WERI-Rb-1 (cell line): ENCODE measurements at regions not wholly inside any gene's neighbourhood (a gene's known extent, or its start where the extent isn't known, plus 50 kb on each side); places are given as distances from the start of the nearest gene placed in this dataset.

Experiments
- DNase-seq: peaks from one replicate; pipeline ENCODE4 v3.0.0-alpha.2; 2020
- H3K27ac ChIP-seq: fragments of 250-450 bp; sonication (Bioruptor Pico); 2 replicates; pipeline ENCODE4 v1.5.1; 2020; ENCODE audit warnings: mild to moderate bottlenecking, moderate library complexity
- H3K27me3 ChIP-seq: fragments of 250-450 bp; sonication (Bioruptor Pico); 2 replicates; pipeline ENCODE4 v1.5.1; 2021; ENCODE audit warnings: mild to moderate bottlenecking, low read depth, moderate library complexity; ENCODE audit not compliant: insufficient read depth, severe bottlenecking
- H3K36me3 ChIP-seq: fragments of 250-450 bp; sonication (Bioruptor Pico); 2 replicates; pipeline ENCODE4 v1.5.1; 2020; ENCODE audit warnings: mild to moderate bottlenecking, moderate library complexity
- H3K4me3 ChIP-seq: 2 replicates; pipeline ENCODE4 v1.5.1; 2011; ENCODE audit warnings: low read depth, mild to moderate bottlenecking, control low read depth, low read length
- H3K9me3 ChIP-seq: fragments of 250-450 bp; sonication (Bioruptor Pico); 2 replicates; pipeline ENCODE4 v1.5.1; 2021; ENCODE audit warnings: mild to moderate bottlenecking, moderate library complexity; ENCODE audit not compliant: severe bottlenecking
- TF ChIP-seq, protein P1 (sequence below): IDR thresholded peaks from 2 replicates; pipeline ENCODE4 v1.5.1; 2011; ENCODE audit warnings: low read depth, mild to moderate bottlenecking, control low read depth, inconsistent platforms, low read length

DNA sequence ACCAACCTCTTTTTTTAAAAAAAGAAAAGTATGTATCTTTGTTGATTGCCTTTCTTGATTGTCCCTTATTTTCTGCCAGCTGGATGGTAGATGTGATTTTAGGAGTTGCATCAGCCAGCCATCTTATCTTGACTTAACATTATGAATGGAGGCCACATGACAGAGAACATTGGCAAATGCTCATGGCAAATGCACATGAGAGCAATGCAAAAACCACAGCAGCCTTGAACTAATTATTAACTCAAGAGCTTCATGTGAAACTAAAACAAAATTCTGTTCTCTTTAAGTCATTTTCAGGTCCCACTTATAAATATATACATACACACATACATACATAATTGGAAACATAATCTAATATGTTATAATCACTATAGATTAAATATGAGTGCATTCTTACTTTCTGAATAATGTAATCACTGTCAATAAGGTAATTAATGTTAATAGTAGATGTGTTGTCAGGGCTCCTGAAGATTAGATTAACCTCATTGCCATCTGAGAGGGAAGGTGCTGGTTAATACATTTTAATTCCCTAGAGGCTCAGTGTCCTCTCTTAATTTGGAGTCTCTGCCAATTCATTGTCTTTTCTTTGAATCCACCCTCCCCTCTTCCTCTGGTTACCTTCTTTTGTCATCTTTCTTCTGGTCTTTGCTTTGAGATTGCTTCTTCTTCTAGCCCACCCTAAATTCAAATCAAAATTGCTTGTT, 962.2 kb downstream of the ADGRL2 start:
- H3K27ac ChIP-seq = no peak overlapping the region
- no peak overlapping the region for H3K4me3 ChIP-seq
- DNase-seq = no peak

DNA sequence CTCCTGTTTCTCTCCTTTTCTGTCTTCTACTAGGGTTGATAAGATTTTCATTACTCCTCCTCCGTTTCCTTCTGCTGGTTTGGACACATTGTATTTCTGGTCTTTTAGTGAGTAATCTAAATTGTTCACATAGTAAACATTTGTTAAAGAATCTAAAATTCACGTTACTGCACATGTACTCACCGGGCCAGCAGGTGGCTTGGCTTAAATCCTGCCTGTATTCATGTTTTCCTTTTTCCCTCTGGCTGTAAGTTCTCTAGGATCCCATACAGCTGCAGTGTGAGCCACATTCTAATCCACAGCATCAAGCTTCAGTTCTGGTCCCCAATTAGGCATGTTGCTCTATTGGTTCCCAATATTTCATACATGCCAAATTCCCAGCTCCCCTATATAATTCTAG, 958.3 kb downstream of the ADGRL2 start:
- TF ChIP-seq, protein P1, sequence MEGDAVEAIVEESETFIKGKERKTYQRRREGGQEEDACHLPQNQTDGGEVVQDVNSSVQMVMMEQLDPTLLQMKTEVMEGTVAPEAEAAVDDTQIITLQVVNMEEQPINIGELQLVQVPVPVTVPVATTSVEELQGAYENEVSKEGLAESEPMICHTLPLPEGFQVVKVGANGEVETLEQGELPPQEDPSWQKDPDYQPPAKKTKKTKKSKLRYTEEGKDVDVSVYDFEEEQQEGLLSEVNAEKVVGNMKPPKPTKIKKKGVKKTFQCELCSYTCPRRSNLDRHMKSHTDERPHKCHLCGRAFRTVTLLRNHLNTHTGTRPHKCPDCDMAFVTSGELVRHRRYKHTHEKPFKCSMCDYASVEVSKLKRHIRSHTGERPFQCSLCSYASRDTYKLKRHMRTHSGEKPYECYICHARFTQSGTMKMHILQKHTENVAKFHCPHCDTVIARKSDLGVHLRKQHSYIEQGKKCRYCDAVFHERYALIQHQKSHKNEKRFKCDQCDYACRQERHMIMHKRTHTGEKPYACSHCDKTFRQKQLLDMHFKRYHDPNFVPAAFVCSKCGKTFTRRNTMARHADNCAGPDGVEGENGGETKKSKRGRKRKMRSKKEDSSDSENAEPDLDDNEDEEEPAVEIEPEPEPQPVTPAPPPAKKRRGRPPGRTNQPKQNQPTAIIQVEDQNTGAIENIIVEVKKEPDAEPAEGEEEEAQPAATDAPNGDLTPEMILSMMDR = no peak
- Histone ChIP-seq H3K27ac (no peak overlapping the region), H3K9me3 (no peaks in the 10 kb centered on the region), H3K4me3 (no peak overlapping the region), H3K36me3 (no peaks in the 10 kb centered on the region), H3K27me3 (no peaks in the 10 kb centered on the region)
- DNase-seq = no peak

More for the DNA sequence above, 962.2 kb downstream of the ADGRL2 start:
- H3K9me3 ChIP-seq = no peaks in the 10 kb centered on the region
- H3K27me3 ChIP-seq = no peaks in the 10 kb centered on the region
- TF ChIP-seq, protein P1 = no peak
- no peaks in the 10 kb centered on the region for H3K36me3 ChIP-seq

DNA sequence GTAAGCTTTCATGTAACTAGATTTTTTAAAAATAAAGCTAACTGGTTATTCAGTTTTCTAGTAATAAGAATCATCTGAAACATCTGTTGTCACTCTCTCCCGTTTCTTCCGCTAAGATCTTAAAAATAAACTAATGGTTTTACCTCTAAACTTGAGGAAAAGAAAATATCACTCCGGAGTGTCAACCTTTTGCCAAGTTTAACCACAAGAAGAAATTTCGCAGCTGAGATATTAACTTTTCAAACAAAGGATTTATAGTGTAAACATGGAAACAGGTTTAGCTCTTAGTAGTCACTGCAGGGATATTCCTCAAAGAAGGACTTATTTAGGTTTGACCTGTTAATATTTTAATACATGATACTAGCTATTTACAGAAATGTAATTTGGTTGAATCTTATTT, 954.9 kb downstream of the ADGRL2 start:
- Histone ChIP-seq H3K36me3 (no peaks in the 10 kb centered on the region), H3K27me3 (no peaks in the 10 kb centered on the region), H3K4me3 (no peak overlapping the region), H3K27ac (no peak overlapping the region), H3K9me3 (no peaks in the 10 kb centered on the region)
- DNase-seq = no peak
- TF ChIP-seq, protein P1 = no peak

DNA sequence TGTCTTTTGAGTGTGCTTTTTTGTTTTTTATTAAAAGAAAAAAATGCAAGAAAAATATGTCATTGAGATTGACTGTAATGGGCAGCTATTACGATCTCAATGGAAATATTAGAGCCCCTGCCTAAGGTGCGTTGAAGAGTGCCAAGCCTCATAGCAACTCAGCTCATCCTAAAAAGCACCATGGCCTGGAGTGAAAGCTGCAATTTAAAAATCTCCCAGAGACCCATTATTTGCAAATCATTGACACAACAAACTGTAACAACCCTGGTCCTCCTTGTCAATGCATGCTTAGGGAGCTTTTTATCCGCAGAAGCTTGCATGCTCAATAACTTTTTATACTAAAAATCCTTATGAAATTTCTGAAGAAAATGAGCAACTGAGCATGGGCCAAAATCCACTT, 954.5 kb downstream of the ADGRL2 start:
- no peaks in the 10 kb centered on the region for H3K36me3 ChIP-seq
- TF ChIP-seq, protein P1 = no peak
- no peak for DNase-seq
- no peak overlapping the region for H3K27ac ChIP-seq
- no peaks in the 10 kb centered on the region for H3K9me3 ChIP-seq
- H3K4me3 ChIP-seq = no peak overlapping the region
- no peaks in the 10 kb centered on the region for H3K27me3 ChIP-seq

DNA sequence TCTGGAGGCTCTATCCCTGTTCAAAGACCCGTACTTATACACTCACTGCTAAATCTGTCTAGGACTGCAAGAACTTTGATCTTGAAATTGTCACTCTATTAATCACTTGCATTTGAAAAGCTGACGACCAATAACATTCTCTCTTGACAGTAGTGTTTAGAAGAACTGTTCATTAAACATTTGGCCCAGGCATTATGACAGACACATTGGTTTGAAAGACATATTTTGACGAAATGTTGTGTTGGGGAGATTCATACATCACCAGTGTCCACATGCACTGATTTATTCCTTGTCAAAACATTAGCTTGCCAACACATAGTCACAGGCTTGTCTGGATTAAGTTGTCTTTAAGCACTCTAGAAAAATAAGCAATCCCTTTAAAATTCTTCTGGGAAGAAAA, 951.3 kb downstream of the ADGRL2 start:
- Histone ChIP-seq H3K27ac (no peak overlapping the region), H3K4me3 (no peak overlapping the region), H3K9me3 (no peaks in the 10 kb centered on the region), H3K36me3 (no peaks in the 10 kb centered on the region), H3K27me3 (no peaks in the 10 kb centered on the region)
- no peak for DNase-seq
- TF ChIP-seq, protein P1 = no peak

DNA sequence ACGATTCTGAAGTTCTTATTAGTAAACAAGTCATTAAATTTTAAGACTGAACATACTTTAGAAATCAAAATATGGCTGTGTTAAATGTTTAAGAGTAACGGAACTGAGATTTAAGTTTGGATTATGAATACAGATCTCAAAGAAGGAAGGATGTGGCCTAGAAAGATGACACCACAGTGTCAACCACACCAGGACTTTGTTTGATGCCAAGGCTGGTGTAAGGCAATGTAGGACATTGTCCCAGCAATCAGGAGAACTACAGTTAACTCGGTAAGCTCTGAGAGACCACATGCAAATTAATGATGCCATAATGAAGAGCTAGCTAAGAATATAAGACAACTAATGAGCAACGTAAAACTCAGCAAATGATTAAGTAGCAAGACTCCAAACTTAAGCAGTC, 932.9 kb downstream of the ADGRL2 start:
- H3K4me3 ChIP-seq = no peak overlapping the region
- TF ChIP-seq, protein P1 = no peak
- H3K36me3 ChIP-seq = no peaks in the 10 kb centered on the region
- H3K27ac ChIP-seq = no peak overlapping the region
- peaks cover 3% of the 10 kb centered on the region for H3K9me3 ChIP-seq
- no peaks in the 10 kb centered on the region for H3K27me3 ChIP-seq
- no peak for DNase-seq
